Right cardiac atrium (tissue), 5 donors: ENCODE measurements at regions not wholly inside any gene's neighbourhood (a gene's known extent, or its start where the extent isn't known, plus 50 kb on each side); places are given as distances from the start of the nearest gene placed in this dataset.
A peak's percentile ranks its signal among the peaks of the same experiment; 100 is the strongest.

Experiments used
- ATAC-seq, 2 donors: fragments of 200-7000 bp; cut with Tn5 transposase; one replicate each; pipeline versions ENCODE4 v1.8.0 to v1.9.1; 2020; ENCODE audit warnings: moderate library complexity in 2 of 2, mild to moderate bottlenecking in 1 of 2
- DNase-seq, 3 donors: peaks; one replicate each; pipeline ENCODE4 v3.0.0-alpha.2; 2020
- H3K27ac ChIP-seq: one replicate; pipeline ENCODE4 v1.5.1; 2013; ENCODE audit warnings: mild to moderate bottlenecking, low read length, control low read depth, moderate library complexity
- H3K27me3 ChIP-seq: one replicate; pipeline ENCODE4 v1.6.1; 2013; ENCODE audit not compliant: control insufficient read depth, insufficient read depth
- H3K4me1 ChIP-seq: one replicate; pipeline ENCODE4 v1.6.1; 2013; ENCODE audit warnings: low read length; ENCODE audit not compliant: control insufficient read depth, insufficient read depth
- H3K4me3 ChIP-seq: one replicate; pipeline ENCODE4 v1.5.1; 2013; ENCODE audit warnings: low read length, control low read depth
- H3K9me3 ChIP-seq: one replicate; pipeline ENCODE4 v1.6.1; 2013; ENCODE audit warnings: low read length; ENCODE audit not compliant: control insufficient read depth
- WGBS: extraction: QIAGEN DNeasy Blood & Tissue Kit; methylation state at CpG from one replicate; pipeline ENCODE4 v1.1.7; 2013; 5-methylcytosine and 5-hydroxymethylcytosine counted together
- intact Hi-C, 4 donors: fragments of 100-400 bp; cut with DNase I; formaldehyde crosslinking; loops; one replicate each; pipeline versions ENCODE4 v1.11.0 to v1.14.0; 2022 to 2023
- donor health status: healthy with polysubstance abuse.
- donor health status: DM: no; HTN: yes; CAD: no.
- donor health status: DM: no; HTN: no; CAD: no.
- donor health status: DM: no; HTN: yes; CAD: no; lungs with severe emphysema.
- donor health status: DM: yes; HTN: yes; CAD: no.

- H3K4me3 ChIP-seq = no peak overlapping the region
- no peaks in the 10 kb centered on the region for H3K9me3 ChIP-seq
- no peaks in the 10 kb centered on the region for H3K27me3 ChIP-seq
- H3K4me1 ChIP-seq = no peaks in the 10 kb centered on the region
- DNase-seq = no peak
- no peak overlapping the region for H3K27ac ChIP-seq
- intact Hi-C loops = no loop called here
- ATAC-seq = no peak
- WGBS = 78% methylated on average over 4 of the region's 4 CpGs
Observed at GRCh38 chr7:54672519-54672918, 86.5 kb downstream of the SEC61G start.

- WGBS = 6% methylated on average over 62 of the region's 62 CpGs
- no peak overlapping the region for H3K27ac ChIP-seq
- H3K9me3 ChIP-seq = no peaks in the 10 kb centered on the region
- ATAC-seq = peak; percentile 83 to 89
- no peaks in the 10 kb centered on the region for H3K27me3 ChIP-seq
- H3K4me1 ChIP-seq = no peaks in the 10 kb centered on the region
- peak; percentile 41 to 74 (median 70) for DNase-seq
- peak overlapping the region; percentile 15 for H3K4me3 ChIP-seq
- intact Hi-C loops = no loop called here
Observed at GRCh38 chr7:54664235-54665228, 94.5 kb downstream of the SEC61G start.

- Histone ChIP-seq H3K9me3 (no peaks in the 10 kb centered on the region), H3K27me3 (no peaks in the 10 kb centered on the region), H3K4me1 (no peaks in the 10 kb centered on the region), H3K27ac (no peak overlapping the region), H3K4me3 (peak overlapping the region; percentile 15)
- WGBS = 14% methylated on average over 16 of the region's 16 CpGs
- intact Hi-C loops = no loop called here
- ATAC-seq (no peak), DNase-seq (no peak)
Observed at GRCh38 chr7:54663603-54664234, 95.3 kb downstream of the SEC61G start.

GRCh38 chr7:54663186-54663585 is 95.8 kb downstream of the SEC61G start:
- no peak for DNase-seq
- intact Hi-C loops = no loop called here
- Histone ChIP-seq H3K4me1 (no peaks in the 10 kb centered on the region), H3K9me3 (no peaks in the 10 kb centered on the region), H3K27me3 (no peaks in the 10 kb centered on the region), H3K27ac (no peak overlapping the region), H3K4me3 (no peak overlapping the region)
- WGBS = 79% methylated on average over 13 of the region's 13 CpGs
- ATAC-seq = no peak

- ATAC-seq (no peak), DNase-seq (no peak)
- Histone ChIP-seq H3K9me3 (no peaks in the 10 kb centered on the region), H3K4me1 (no peaks in the 10 kb centered on the region), H3K27me3 (no peaks in the 10 kb centered on the region), H3K27ac (no peak overlapping the region), H3K4me3 (no peak overlapping the region)
- WGBS = 73% methylated on average over 7 of the region's 7 CpGs
- intact Hi-C loops = no loop called here
Observed at GRCh38 chr7:54662701-54663100, 96.3 kb downstream of the SEC61G start.

- 49% methylated on average over 3 of the region's 3 CpGs for WGBS
- ATAC-seq (no peak), DNase-seq (no peak)
- no peak overlapping the region for H3K27ac ChIP-seq
- H3K27me3 ChIP-seq = no peaks in the 10 kb centered on the region
- no peaks in the 10 kb centered on the region for H3K9me3 ChIP-seq
- intact Hi-C loops = no loop called here
- H3K4me3 ChIP-seq = no peak overlapping the region
- no peaks in the 10 kb centered on the region for H3K4me1 ChIP-seq
Observed at GRCh38 chr7:54653905-54654304, 105.1 kb downstream of the SEC61G start.

GRCh38 chr7:54643064-54643463 is 100.9 kb downstream of the VSTM2A start:
- intact Hi-C loops = no loop called here
- 75% methylated on average over 6 of the region's 6 CpGs for WGBS
- no peak overlapping the region for H3K27ac ChIP-seq

GRCh38 chr7:54637712-54638396 is 95.7 kb downstream of the VSTM2A start:
- Histone ChIP-seq H3K27ac (no peak overlapping the region), H3K27me3 (no peaks in the 10 kb centered on the region), H3K4me3 (no peak overlapping the region), H3K4me1 (no peaks in the 10 kb centered on the region), H3K9me3 (no peaks in the 10 kb centered on the region)
- intact Hi-C loops = no loop called here
- WGBS = 66% methylated on average over 6 of the region's 6 CpGs
- no peak for ATAC-seq
- DNase-seq = no peak

More at GRCh38 chr7:54643064-54643463, 100.9 kb downstream of the VSTM2A start:
- DNase-seq (no peak), ATAC-seq (no peak)
- Histone ChIP-seq H3K9me3 (no peaks in the 10 kb centered on the region), H3K4me1 (no peaks in the 10 kb centered on the region), H3K27me3 (no peaks in the 10 kb centered on the region), H3K4me3 (no peak overlapping the region)

GRCh38 chr7:54632696-54633095 is 90.5 kb downstream of the VSTM2A start:
- intact Hi-C loops = no loop called here
- H3K27ac ChIP-seq = no peak overlapping the region
- no peaks in the 10 kb centered on the region for H3K4me1 ChIP-seq
- ATAC-seq (no peak), DNase-seq (no peak)
- no peaks in the 10 kb centered on the region for H3K27me3 ChIP-seq
- H3K9me3 ChIP-seq = no peaks in the 10 kb centered on the region
- H3K4me3 ChIP-seq = no peak overlapping the region
- WGBS = 37% methylated on average over 4 of the region's 4 CpGs

- no peaks in the 10 kb centered on the region for H3K27me3 ChIP-seq
- DNase-seq (no peak), ATAC-seq (no peak)
- no peaks in the 10 kb centered on the region for H3K4me1 ChIP-seq
- H3K27ac ChIP-seq = no peak overlapping the region
- no peak overlapping the region for H3K4me3 ChIP-seq
- H3K9me3 ChIP-seq = no peaks in the 10 kb centered on the region
- intact Hi-C loops = no loop called here
- WGBS = 69% methylated on average over 4 of the region's 4 CpGs
Observed at GRCh38 chr7:54629771-54630170, 87.6 kb downstream of the VSTM2A start.
